ENCODE measurements at regions not wholly inside any gene's neighbourhood (a gene's known extent, or its start where the extent isn't known, plus 50 kb on each side); places are given as distances from the start of the nearest gene placed in this dataset.

DNA sequence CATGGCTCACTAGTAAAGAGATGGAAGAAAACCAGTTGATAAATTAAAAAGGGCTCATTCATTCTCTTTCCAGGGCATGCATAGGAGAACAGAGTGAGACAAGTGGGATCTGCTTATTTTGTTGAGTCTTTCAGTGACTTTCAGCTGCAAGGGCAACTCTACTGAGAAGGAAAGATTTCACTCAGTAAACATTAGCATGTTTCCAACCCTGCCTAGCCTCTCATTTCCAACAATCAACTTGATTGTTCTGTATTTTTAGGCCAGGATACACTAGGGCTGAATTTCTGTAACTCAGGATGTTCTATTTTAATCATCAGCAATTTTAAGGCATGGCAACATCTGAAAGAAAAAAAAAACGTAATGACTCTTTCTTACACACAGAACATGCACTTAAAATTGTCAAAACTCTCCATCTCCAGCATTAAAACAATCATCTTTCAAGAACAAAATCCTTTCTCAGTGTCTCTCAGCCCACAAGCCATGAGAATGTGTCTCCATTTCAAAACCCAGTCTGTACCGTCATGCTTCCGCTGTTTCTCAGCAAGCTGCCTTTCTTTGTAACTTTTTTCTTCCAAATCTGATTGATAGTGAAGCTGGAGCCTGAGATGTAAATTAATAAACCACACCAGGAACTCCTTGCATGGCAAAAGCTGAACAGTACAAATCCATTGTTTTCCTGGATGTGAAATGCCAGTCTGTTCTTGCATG lies 147.2 kb upstream of the KLF14 start:
- no peak for DNase-seq

DNA sequence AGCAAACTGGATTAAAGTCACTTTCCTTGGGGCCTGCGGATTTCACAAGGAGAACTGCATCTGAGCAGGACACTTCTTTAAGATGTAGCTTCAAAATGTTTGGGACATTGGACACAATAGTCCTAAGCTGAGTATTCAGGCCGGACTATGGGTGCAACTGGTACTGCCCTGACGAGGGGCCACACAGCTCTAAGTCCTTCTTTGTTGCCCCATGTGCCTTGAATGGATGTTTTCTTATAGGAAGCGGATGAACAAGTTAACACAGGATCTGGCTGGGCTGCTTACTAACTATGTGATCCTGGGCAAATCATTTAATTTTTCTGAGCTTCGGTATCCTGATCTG lies 147.8 kb upstream of the KLF14 start:
- no peak for DNase-seq

DNA sequence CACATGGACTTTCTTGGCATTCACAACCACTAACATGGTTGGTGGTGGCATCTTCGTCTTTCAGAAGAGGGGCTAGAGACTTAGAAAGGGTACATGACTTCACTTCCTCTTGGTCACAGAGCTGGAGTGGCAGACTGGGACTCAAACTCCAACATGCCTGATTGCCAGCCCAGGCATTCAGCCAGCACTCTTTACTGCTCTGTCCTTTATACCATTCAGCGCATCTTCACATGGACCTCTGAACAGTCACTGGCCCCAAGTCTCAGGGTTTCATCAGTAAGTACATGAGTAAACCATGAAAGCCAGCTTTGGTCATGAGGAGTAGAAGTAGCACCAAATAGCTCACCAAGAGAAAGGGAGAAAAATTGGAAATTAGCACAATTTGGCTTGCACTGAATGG lies 148.4 kb upstream of the KLF14 start:
- no peak for DNase-seq

DNA sequence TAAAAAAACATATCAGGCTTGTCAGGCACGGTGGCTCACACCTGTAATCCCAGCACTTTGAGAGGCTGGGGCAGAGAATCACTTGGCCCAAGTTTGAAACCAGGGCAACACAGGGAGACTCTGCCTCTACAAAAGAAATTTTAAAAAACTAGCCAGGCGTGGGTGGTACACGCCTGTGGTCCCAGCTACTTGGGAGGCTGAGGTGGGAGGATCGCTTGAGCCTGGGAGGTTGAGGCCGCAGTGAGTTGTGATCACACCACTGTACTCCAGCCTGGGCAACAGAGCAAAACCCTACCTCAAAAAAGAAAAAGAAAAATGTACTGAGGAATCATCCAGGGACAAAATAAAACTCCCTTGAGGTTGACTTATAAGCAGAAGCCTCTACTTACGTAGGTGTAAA lies 149.9 kb upstream of the KLF14 start:
- no peak for DNase-seq

DNA sequence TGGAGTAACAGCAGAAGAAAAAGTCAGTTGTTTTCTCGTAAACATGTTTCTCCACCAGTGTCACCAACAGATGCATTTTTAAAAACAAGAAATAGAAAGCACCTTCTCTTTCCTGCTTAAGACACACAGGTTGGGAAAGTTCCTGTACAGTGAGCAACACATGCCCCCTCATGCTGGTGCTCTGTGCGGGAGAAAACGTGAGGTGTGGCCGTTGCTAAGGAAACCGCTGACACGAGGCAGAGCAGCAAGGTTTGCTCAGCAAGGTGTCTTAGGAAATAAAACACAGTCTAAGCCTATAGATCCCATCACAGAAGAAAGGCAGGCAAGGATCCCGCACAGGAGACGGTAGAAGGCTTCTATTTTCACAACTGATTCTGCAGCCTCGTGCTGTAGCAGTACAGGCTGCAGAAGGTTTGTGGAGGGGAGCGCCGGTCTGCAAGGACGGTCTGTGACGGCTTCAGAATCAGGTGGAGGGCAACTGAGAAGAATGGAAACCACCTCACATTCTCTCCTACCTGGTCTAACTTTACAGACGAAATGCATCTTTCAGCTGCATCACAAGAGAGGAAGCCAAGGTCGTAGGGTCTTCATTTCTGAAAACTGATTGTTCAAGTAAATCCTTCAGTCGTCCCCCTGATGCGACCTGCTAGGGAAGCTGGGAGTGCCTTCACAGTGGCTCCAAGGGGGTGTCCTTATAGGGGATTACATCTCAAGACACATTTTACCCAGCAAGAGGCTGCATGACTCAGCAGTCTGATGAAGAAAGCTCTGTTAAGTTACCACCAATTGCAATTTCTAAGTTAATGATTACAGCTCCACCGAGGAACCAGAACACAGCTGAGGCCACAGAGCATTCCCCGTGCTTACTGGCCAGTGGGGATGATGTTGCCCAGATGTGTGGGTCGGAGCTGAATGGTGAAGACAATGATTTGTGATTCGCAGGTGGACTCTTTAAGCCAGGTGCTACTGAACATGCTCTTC lies 150.7 kb upstream of the KLF14 start:
- DNase-seq = no peak

DNA sequence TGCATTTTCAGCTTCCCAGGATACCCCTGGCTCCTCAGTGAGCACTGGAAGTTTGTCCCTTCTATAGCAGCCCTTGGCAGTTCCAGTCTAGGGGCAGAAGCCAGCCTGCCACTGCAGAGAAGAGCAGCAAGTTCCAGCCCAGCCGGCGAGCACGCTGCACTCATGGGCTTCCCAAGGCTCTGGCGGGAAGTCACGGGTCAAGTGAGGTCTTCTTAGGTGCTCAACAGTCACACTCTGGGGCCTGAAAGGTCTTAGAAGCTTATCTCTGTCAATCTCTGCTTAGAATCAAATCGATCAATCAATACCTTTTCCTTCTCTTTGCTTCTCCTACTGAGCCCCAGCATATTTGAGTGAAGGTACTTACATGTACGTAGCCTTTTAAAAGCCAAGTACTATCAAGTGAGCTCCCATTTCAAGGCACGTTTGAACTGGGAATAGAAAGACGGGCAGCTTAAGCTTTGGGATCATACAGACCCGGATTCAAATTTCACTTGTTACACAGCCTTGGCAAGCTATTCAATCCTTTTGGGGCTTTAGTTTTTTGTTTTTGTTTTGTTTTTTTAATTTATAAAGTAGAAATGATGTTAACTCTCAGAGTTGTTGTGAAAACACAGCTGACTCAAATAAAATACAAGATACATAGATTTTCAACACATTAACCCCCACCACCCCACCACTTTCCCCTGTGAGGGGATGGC lies 152.6 kb upstream of the KLF14 start:
- DNase-seq = no peak

DNA sequence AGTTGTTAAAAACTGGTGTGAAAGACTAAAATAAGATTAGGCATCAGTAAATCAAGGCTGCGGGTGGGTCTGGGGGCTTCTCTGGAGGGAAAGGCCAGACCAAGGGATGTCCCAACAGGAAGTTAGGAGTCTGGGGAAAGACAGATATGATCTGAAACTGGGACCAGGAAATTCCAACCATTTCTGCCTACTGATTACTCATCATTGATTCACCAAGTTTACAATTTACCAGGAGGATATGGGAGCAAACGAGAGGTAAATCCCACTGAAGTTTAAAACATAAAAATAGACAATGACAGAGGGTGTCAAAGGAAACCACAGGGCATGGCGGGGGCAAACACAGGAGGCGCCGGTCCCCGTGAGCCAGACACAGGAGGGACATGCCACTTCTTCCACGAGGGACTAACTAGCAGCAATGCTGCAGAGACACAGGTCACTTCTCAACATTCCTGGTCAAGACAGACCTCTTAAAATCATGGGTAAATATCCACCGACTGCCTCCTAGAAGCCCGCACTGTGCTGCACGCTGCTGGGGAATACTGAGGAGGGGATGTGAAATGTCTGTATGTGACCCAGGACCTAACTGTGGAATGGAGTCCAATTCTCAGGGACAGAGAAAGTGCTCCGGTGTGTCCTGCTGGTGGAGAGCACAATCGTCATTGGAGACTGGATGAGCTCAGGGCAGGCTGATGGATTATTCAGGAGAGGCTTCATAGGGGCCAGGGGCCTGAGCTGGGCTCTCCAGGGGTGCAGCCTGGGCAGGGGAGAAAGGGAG lies 153.4 kb upstream of the KLF14 start:
- no peak for DNase-seq

DNA sequence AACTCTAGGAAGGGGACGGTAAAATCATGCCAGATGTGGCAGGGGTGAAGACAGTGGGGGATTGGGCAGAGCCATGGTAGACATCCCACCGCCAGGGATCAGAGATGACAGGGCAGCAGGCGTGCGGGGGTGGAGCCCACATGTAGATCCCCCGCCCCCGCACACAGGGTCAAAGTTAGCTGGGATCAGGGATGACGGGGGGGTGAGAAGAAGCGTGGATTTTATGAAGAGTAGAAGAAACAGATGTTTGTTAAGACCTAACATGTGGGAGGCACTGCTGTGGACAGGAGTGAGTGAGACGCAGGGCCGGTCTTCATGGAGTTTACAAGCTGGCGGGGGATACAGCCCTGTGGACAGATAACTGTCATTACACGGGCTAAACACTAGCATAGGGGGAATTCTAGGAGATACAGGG lies 154.0 kb upstream of the KLF14 start:
- DNase-seq = no peak

DNA sequence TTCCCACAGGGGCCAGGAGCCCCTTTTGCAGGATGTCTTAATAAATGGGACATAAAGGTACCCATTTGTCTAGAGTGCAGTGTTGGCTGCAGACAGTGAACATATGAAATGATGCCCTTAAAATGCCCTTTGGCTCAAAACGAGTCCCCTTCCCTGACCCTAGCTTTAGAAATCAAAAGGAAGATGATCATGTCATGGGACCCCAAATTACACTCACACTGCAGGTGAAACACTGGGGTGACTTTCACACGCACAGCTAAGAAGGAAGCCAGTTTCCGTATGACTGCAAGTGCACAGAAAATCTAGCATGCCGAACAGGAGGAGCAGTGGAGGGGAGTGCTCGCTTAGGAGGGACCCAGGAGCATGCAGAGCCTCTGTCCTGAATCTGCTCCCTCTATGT lies 154.5 kb upstream of the KLF14 start:
- no peak for DNase-seq

DNA sequence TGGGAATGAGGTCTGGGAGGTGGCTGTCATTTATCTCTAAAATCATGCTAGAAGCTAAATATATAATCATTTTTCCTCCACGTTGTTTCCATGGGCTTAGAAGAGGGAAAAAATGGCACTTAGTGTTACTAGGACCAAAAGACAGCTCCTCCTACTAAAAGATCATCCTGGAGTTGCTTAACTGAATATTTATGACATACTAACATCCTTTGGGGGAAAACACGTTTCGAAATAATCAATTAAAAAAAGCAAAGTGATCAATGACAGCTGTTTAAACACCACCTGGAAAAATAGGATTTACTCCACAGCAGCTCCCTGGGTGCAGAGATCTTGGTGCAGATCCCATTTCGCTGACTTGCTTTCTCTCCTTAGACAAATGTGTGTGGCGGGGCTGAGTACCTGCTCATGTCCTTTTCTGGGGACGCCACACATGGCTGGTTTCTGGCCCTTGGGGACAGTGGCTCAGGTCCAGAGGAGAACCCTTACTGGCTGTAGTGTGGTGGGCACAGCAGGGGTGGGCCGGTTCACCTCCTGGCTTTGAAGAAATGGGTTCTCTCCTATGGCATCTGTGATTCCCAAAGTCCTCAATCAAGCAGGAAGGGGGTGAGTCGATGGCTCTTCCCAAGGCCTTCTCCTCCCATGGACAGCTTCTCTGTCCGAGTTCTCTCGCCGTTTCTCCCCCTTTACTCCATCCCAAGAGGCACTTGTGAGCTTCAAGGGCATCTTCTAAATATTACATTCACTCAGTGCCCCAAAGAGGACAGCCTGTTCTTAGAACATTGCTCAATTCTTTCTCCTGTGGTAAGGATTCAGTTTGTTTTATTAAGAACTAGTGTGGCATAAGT lies 156.4 kb upstream of the KLF14 start:
- no peak for DNase-seq

DNA sequence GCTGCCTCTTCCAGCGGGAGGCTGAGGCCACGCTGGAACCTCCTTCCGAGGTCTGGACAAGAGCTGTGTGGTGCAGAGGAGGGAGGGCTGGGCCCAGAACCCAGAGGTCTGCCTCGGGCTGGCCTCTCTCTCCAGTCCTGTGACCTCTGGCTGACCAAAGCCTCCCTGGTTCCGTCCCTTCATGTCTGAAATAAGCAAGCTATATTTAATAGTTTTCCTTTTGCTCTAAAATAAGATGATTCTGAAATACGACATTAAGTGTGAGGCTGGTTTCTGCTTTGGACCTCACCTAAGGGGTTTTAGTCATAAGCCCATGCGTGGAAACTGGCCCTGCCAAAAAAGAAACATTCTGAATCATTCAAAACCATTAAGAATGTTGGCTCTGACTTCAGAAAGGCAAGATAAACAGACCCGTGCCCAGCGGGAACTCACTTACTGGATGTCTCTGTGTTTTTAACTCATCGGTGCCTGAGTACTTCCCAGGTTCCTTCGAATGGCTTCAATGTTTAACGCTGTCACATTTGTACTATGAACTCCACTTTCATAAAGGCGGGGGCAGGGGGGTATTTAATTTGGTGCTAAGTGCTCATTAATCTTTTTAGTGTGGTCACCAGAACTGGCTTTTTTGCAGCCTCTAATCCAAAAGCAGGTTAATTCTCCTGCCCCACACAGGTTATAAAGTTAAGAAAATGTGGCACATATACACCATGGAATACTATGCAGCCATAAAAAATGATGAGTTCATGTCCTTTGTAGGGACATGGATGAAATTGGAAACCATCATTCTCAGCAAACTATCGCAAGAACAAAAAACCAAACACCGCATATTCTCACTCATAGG lies 157.5 kb upstream of the KLF14 start:
- DNase-seq = no peak

DNA sequence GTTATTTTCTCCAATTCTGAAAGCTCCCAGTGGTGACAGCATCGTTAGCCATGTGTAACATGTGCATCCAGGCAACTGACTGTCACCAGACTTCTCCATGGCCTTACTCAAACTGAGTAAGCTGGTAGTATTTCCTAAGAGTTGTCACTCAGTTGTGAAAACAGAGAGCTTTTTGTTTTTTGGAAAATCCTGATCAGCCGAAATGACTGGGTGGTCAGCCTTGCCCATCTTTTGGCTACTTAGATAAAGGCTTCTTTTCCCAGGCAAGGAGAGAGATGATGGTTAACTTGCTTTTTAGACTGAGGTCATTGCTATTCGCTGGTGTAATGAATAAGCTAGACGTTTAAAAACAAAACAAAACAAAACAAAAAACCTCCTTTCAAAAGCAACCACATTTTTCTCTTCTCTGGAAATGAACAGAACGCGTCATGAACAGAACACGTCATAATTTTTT lies 159.5 kb upstream of the KLF14 start:
- no peak for DNase-seq

DNA sequence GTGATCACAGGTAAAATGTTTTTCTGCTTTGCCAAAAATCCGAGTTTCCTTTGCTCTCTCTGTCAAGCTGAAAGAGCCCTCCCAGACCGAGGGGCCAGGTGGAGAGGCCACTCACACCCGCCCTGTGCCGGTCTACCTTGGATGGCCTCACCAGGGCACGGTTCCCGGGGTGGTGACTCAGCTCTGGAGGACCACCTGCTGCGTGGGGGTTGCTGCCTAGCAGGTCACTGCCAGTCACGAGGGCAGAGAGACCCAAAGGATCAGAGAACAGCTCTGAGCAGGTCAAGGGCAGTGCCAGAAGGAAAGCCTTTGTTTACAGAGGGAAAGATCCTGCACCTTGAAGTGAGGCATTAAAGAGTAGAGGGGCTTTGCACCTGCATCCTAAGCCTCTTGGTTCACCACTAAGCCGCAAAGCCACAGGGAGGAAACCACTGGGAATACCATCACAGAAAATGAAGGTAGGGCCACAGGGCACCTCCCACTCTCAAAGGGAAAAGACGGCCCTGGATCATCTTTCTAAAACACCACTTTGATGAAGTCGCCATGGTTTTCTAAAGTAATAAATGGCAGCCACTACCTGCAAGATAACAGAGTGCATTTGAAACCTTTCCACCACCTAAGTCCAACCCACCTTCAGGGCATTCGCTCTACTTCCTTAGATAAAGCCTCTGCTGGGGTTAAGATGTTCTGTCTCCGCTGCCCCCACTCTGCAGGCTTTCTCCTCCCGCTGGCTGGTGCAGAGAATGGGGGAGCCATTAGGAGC lies 160.3 kb upstream of the KLF14 start:
- DNase-seq = no peak

DNA sequence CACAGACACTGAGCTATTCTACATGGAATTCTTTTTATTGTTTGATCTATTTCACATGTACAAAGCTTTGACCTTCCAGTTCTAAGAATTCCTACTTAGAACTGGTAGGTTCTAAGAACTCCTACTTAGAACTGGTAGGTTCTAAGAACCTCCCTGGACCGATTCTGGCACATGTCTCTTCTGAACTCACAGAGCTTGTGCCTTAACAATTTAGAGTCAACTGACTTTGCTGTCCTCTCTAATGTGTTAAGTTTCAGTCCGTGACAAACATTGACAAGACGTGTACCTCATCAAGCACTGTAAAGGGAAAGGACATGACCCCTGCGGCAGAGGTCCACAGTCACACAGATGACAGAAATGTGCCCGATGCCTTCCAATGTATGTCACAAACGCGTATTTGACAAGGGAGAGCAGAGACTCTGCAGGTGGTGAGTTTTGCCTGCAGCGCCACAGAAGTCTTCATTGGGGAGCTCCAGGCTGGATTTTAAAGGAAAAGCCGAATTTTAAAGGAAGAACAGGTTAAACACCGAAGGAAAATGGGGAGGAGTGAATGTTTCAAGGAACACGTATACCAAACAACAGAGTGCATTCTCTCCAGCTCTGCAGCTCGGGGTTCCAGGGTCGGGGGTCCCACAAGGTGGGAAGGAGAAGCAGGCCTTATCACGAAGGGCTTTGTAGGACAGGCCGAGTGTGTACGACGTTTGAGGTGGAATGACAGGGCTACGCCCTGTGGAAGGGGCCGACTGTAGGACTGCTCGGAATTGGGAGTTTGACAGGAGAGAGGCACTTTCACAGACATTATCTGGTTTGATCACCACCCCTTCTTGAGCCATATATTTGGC lies 161.1 kb upstream of the KLF14 start:
- DNase-seq = no peak

DNA sequence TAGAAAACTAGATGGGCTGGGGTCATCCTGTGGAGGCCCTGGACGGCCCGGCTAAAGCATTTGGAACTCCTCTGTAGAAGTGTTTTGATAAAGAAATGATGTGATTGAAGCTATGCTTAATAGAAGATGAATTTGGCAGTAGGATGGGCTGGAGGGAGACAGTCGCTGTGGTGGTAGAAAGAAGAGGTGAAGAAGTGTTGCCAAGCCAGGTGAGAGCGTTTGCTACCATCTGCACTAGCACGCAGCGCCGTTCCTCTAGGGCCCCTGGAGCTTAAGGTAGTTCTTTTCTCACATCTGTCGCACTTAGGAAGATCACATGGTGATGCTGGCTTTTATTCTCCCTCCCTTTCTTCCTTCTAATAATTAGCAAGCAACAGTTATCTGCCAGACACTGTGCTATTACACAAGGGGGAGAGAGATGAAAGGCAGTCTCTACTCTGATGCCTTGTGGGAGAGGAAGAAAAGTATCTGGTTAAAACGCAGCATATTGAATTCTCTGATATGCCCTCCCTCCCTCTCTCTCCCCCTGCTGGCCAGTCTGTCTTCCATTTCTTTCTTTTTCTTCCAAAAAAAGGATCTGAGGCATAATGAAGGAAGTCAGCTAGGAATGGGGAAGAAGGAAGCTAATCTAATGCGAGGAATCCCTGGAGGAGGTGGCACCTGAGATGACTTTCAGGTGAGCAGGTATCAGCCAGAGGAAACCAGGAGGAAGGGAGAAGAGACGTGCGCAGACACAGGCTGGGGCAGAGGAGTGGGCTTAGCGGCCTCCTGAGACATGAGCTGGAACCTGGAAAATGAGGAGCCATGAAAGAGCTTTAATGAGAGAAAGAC lies 162.3 kb upstream of the KLF14 start:
- no peak for DNase-seq

DNA sequence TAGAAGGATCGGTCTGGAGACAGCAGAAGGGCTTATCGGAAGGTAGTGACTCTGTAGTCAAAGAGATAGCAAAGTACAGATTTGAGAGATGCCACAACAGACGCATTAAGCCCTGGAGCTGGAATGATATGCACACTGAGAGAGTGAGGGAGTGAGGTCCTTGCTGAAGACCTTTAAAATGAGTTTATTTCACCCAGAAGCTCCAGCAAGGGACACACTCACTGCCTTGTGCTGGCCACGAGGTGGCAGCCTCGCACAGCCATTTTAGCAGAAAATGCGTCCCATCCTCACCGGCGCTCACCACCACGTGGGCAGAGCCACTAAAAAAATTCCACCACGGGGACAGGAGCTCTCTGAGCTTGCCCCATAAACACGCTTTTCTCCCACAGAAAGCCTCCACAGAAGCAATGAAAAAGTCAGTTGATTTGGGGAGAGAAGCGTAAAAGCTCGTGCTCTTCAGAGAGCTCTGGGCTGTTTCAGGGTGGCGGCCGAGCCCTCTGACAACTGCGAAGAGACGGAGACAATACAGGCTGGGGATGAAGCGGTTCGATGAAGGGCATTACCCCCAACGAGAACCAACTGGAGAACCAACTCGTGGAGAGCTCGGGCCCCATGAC lies 163.0 kb upstream of the KLF14 start:
- DNase-seq = peak; percentile 69

DNA sequence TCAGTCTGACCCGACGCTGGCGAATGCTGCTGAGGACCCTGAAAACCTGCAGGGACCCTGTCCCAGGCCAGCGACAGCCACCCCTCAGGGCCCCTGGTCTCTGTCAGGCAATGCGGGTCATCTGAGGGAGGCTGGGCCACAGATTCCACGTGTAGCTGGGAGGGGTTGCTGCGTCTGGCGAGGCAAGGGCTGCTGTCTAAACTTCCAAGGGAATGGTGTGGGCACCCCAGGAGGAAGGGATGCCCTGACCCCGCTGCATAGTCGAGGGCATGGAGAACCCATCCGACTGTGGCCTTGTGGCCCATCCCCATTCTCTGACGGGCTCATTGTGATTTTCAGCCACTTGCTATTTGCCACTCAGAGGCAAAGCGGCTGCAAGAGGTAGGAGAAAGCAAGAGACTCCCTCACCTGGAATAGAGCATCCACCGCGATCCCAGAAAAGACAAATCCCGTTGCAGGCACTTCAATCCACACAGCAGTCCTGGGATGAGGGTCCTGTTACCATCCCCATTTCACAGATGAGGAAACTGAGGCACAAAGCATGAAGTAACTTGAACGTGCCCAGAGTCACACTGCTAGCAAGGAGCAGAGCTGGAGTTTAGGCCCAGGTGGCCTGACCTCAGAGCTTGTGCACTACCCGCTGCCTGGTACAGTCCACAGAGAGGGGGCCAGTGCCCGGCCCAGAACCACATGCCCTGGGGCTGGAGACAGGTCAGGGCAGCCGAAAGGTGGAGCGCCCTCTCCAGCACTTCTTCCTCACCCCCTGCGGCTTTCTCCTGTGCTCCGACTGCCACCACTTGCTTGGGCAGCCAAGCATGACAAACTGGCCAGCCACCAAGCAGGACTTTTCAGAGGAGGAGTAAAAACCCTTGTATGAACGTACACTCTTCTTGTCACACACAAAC lies 163.8 kb upstream of the KLF14 start:
- no peak for DNase-seq

All from activated CD4-positive, alpha-beta T cell treated with anti-CD3 and anti-CD28 coated beads for 1 hour (primary cell).